Right forelimb (tissue), 1 donor: ENCODE measurements at regions not wholly inside any gene's neighbourhood (a gene's known extent, or its start where the extent isn't known, plus 50 kb on each side); places are given as distances from the start of the nearest gene placed in this dataset.

Source experiments
- DNase-seq: peaks from one replicate; pipeline ENCODE4 v3.0.0-alpha.2; 2018

DNA sequence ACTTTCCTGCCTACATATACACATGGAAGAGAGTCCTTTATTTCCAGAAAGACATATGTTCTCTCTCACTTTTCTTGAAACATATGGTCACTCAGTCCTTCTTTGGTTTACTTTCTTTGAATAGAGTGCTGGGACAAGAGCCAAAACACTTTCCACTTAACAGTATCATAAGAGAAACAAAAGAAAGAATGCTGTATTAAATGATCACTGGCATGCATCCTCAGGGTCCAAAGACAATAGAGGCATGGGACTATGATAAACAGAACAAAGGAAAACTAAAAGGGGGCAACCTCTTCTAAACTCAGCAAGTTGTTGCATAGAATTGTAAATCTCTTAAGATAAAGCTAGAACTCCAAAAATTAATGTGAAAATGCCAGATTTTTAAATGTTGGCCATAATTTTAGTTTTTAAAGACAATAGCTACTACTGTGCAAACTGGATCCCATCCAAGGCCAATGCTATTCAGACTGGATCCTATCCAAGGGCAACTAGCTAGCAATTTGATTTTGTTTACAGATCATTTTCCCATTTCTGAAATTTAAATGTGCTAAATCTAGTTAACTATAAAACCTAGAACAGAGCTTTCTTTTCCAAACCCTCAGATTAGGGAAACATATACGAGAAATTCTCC, 687.5 kb downstream of the SORCS3 start:
- DNase-seq: no peak
